Endothelial cell of umbilical vein (primary cell): ENCODE measurements at regions not wholly inside any gene's neighbourhood (a gene's known extent, or its start where the extent isn't known, plus 50 kb on each side); places are given as distances from the start of the nearest gene placed in this dataset.

Source experiments
- BruUV-seq: library from RNA; stranded (reverse); fragments of 400-500 nt; replicated peaks from 2 replicates; lab custom pipeline; 2021; lab: Mats Ljungman, UMichigan
- CTCF ChIA-PET: fragments of 300-600, 350-600 bp; sonication (Branson Sonifier 250); formaldehyde crosslinking; loops from one replicate; lab custom pipeline; 2021; ENCODE audit warnings: antibody characterized with exemption, inconsistent platforms; lab: Charles Lee
- POLR2A ChIA-PET: fragments of 300-600, 350-600 bp; sonication (Branson Sonifier 250); formaldehyde crosslinking; loops from one replicate; lab custom pipeline; 2021; ENCODE audit warnings: antibody characterized with exemption, inconsistent platforms; lab: Charles Lee
- DNase-seq: peaks from one replicate; pipeline ENCODE4 v3.0.0-alpha.2; 2011; ENCODE audit warnings: low read depth, low spot score
- FAIRE-seq: peaks from 2 replicates; lab custom pipeline; 2011; peaks lifted over from hg19 to GRCh38; lab: Jason Lieb, UNC
- H2AFZ ChIP-seq: 2 replicates; pipeline ENCODE4 v1.6.0; 2012; ENCODE audit warnings: low read depth, low read length, control low read depth, inconsistent platforms
- H3K27ac ChIP-seq: 2 replicates; pipeline ENCODE4 v1.5.1; 2011; ENCODE audit warnings: low read depth, mild to moderate bottlenecking, control low read depth, low read length, moderate library complexity; ENCODE audit not compliant: insufficient read depth
- H3K27me3 ChIP-seq, 2 experiments: 2 replicates each; pipeline versions ENCODE4 v1.6.0 to v1.6.1; 2011; ENCODE audit warnings: low read length in 2 of 2, mixed read lengths in 1 of 2; ENCODE audit not compliant: control insufficient read depth in 2 of 2, insufficient read depth in 2 of 2
- H3K36me3 ChIP-seq, 2 experiments: 2 replicates in 1 of 2; 3 replicates in 1 of 2; pipeline ENCODE4 v1.5.1; 2011; ENCODE audit warnings: low read length in 2 of 2, mild to moderate bottlenecking in 1 of 2, moderate library complexity in 1 of 2; ENCODE audit not compliant: control insufficient read depth in 2 of 2, insufficient read depth in 2 of 2; ENCODE audit errors: extremely low read depth in 1 of 2
- H3K4me1 ChIP-seq: 3 replicates; pipeline ENCODE4 v1.5.1; 2011; ENCODE audit warnings: mild to moderate bottlenecking, low read length; ENCODE audit not compliant: control insufficient read depth, insufficient read depth; ENCODE audit errors: extremely low read depth
- H3K4me2 ChIP-seq: 2 replicates; pipeline ENCODE4 v1.6.1; 2011; ENCODE audit warnings: low read length, control low read depth, mixed read lengths; ENCODE audit not compliant: insufficient read depth
- H3K4me3 ChIP-seq, 3 experiments: fragments of 200-600 bp in 1 of 3; sonication (generic), shearing (Covaris generic) in 1 of 3; replicated peaks in 1 of 3; 2 replicates each; pipeline ENCODE4 v1.5.1; 2011 to 2016; ENCODE audit warnings: control low read depth in 3 of 3, low read length in 3 of 3, mild to moderate bottlenecking in 2 of 3, inconsistent platforms in 1 of 3, low read depth in 1 of 3, moderate library complexity in 1 of 3; ENCODE audit not compliant: insufficient read depth in 1 of 3
- H3K79me2 ChIP-seq: 2 replicates; pipeline ENCODE4 v1.6.0; 2012; ENCODE audit warnings: low read length, inconsistent platforms; ENCODE audit not compliant: control insufficient read depth, insufficient read depth
- H3K9ac ChIP-seq: replicated peaks from 2 replicates; pipeline ENCODE3; 2011; ENCODE audit warnings: low read length, control low read depth; ENCODE audit not compliant: insufficient read depth; ENCODE audit errors: extremely low read depth
- H3K9me1 ChIP-seq: replicated peaks from 3 replicates; pipeline ENCODE4 v1.6.0; 2011; ENCODE audit warnings: mild to moderate bottlenecking, low read length; ENCODE audit not compliant: control insufficient read depth, insufficient read depth; ENCODE audit errors: extremely low read depth
- H3K9me3 ChIP-seq: replicated peaks from 2 replicates; pipeline ENCODE4 v1.5.1; 2012; ENCODE audit warnings: low read length, inconsistent platforms; ENCODE audit not compliant: control insufficient read depth, insufficient read depth
- H4K20me1 ChIP-seq: replicated peaks from 2 replicates; pipeline ENCODE3; 2011; ENCODE audit warnings: mild to moderate bottlenecking, low read length; ENCODE audit not compliant: control insufficient read depth, insufficient read depth; ENCODE audit errors: extremely low read depth
- EZH2 ChIP-seq: IDR thresholded peaks from 2 replicates; pipeline ENCODE4 v1.6.1; 2012; ENCODE audit warnings: borderline replicate concordance, low read depth, mild to moderate bottlenecking, moderate library complexity, low read length, inconsistent platforms; ENCODE audit not compliant: severe bottlenecking
- FOS ChIP-seq: IDR thresholded peaks from 2 replicates; pipeline ENCODE4 v1.6.1; 2011; ENCODE audit warnings: mild to moderate bottlenecking, low read length, moderate library complexity, borderline replicate concordance; ENCODE audit not compliant: insufficient read depth
- GATA2 ChIP-seq: IDR thresholded peaks from 2 replicates; pipeline ENCODE4 v1.7.0; 2011; ENCODE audit warnings: low read depth, mild to moderate bottlenecking, moderate library complexity, mixed read lengths, low read length; ENCODE audit not compliant: insufficient read length, insufficient read depth
- JUN ChIP-seq: IDR thresholded peaks from 2 replicates; pipeline ENCODE4 v1.6.1; 2011; ENCODE audit warnings: borderline replicate concordance, low read depth; ENCODE audit not compliant: insufficient read length, insufficient read depth
- MYC ChIP-seq: IDR thresholded peaks from one replicate; pipeline ENCODE4 v1.6.1; 2011; ENCODE audit warnings: mild to moderate bottlenecking, low read depth, low read length
- POLR2A ChIP-seq: IDR thresholded peaks from 2 replicates; pipeline ENCODE4 v1.6.1; 2012; ENCODE audit warnings: low read depth, mild to moderate bottlenecking, control low read depth, low read length
- POLR2AphosphoS5 ChIP-seq: IDR thresholded peaks from 2 replicates; pipeline ENCODE4 v1.6.1; 2012; ENCODE audit warnings: low read depth, mild to moderate bottlenecking, control low read depth, low read length, moderate library complexity; ENCODE audit not compliant: insufficient read depth
- dilution Hi-C: fragments of 300-500 bp; cut with MboI; formaldehyde crosslinking; loops from one replicate; pipeline ENCODE4 v1.15.0; 2019; ENCODE audit warnings: low sequenced_read_pairs; ENCODE audit not compliant: extremely low pct_ligation_motif_present
- intact Hi-C: fragments of 100-400 bp; cut with micrococcal nuclease; formaldehyde crosslinking; loops from one replicate; pipeline ENCODE4 v1.10.0; 2022
- TF ChIP-seq, protein P1 (sequence below): IDR thresholded peaks from 2 replicates; pipeline ENCODE4 v1.6.1; 2011; ENCODE audit not compliant: insufficient read depth, insufficient read length
- TF ChIP-seq, protein P2 (sequence below), 2 donors: IDR thresholded peaks; 1 replicate in 1 of 2; 2 replicates in 1 of 2; pipeline ENCODE4 v1.5.1; 2011; ENCODE audit warnings: low read length in 2 of 2, mild to moderate bottlenecking in 2 of 2, moderate library complexity in 2 of 2, control low read depth in 1 of 2, inconsistent platforms in 1 of 2, low read depth in 1 of 2; ENCODE audit not compliant: insufficient read depth in 1 of 2; ENCODE audit errors: extremely low read depth in 1 of 2

DNA sequence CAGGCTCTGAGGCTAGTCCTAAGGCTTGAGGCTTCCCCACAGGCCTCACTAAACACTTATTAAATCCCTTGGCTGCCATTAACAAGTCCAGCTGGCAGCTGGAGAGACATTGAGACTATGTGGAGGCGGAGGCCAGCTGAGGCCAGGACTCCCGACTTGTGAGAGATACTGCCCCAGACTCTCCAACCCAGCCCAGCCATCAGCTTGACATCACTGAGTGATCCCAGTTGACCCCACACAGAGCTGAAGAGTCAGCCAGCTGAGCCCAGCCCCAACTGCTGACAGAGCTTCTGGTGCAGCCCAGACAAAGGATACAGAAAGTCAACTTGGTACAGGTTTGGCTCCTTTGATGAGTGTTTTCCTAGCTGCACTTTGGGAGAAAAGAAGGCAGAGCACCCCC lies 343.1 kb downstream of the C16orf95 start:
- H2AFZ ChIP-seq: no peak overlapping the region
- no peaks in the 10 kb centered on the region for H3K36me3 ChIP-seq
- FAIRE-seq (no peak), DNase-seq (no peak)
- intact Hi-C loops: loop anchor here (2.0 kb wide), 1 partner anchor 43 kb away; no protein-coding TSS in a partner anchor
- no peak overlapping the region for H3K4me2 ChIP-seq
- POLR2A ChIA-PET: no interaction called here
- H3K9ac ChIP-seq: no peak overlapping the region
- TF ChIP-seq, protein P1, sequence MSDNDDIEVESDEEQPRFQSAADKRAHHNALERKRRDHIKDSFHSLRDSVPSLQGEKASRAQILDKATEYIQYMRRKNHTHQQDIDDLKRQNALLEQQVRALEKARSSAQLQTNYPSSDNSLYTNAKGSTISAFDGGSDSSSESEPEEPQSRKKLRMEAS: no peak
- TF ChIP-seq GATA2: no peak
- TF ChIP-seq, protein P2, sequence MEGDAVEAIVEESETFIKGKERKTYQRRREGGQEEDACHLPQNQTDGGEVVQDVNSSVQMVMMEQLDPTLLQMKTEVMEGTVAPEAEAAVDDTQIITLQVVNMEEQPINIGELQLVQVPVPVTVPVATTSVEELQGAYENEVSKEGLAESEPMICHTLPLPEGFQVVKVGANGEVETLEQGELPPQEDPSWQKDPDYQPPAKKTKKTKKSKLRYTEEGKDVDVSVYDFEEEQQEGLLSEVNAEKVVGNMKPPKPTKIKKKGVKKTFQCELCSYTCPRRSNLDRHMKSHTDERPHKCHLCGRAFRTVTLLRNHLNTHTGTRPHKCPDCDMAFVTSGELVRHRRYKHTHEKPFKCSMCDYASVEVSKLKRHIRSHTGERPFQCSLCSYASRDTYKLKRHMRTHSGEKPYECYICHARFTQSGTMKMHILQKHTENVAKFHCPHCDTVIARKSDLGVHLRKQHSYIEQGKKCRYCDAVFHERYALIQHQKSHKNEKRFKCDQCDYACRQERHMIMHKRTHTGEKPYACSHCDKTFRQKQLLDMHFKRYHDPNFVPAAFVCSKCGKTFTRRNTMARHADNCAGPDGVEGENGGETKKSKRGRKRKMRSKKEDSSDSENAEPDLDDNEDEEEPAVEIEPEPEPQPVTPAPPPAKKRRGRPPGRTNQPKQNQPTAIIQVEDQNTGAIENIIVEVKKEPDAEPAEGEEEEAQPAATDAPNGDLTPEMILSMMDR (IDR thresholded peaks at IDR 0.05; ENCODE audit: extremely low read depth in 1 of 2, insufficient read depth in 1 of 2, low read depth in 1 of 2, low read length in 2 of 2): no peak
- no peak for TF ChIP-seq MYC
- TF ChIP-seq POLR2AphosphoS5: no peak
- no peak for TF ChIP-seq EZH2
- no peak for TF ChIP-seq JUN
- TF ChIP-seq POLR2A: no peak
- TF ChIP-seq FOS: no peak
- H4K20me1 ChIP-seq: no peaks in the 10 kb centered on the region
- no TSS peak for BruUV-seq
- no peak overlapping the region for H3K27ac ChIP-seq
- H3K9me1 ChIP-seq: no peaks in the 10 kb centered on the region
- dilution Hi-C loops: no loop called here
- no peak overlapping the region for H3K4me3 ChIP-seq
- no peaks in the 10 kb centered on the region for H3K27me3 ChIP-seq
- H3K79me2 ChIP-seq: no peaks in the 10 kb centered on the region
- H3K4me1 ChIP-seq: peaks cover 2% of the 10 kb centered on the region
- no peaks in the 10 kb centered on the region for H3K9me3 ChIP-seq
- CTCF ChIA-PET: interaction anchor here (1.1 kb wide), 1 partner anchor 9 kb away, joined by 3 read pairs; no protein-coding TSS in a partner anchor
